Keratinocyte (primary cell): ENCODE measurements at regions not wholly inside any gene's neighbourhood (a gene's known extent, or its start where the extent isn't known, plus 50 kb on each side); places are given as distances from the start of the nearest gene placed in this dataset.

Experiments
- DNase-seq: peaks from one replicate; pipeline ENCODE4 v3.0.0-alpha.2; 2011; ENCODE audit warnings: low read depth, missing footprints, low spot score
- FAIRE-seq: peaks from 2 replicates; lab custom pipeline; 2011; peaks lifted over from hg19 to GRCh38; lab: Jason Lieb, UNC
- H2AFZ ChIP-seq: 2 replicates; pipeline ENCODE4 v1.6.0; 2012; ENCODE audit warnings: low read length, control low read depth, inconsistent platforms; ENCODE audit not compliant: control insufficient read depth
- H3K27ac ChIP-seq: 2 replicates; pipeline ENCODE4 v1.5.1; 2011; ENCODE audit warnings: low read length; ENCODE audit not compliant: control insufficient read depth, insufficient read depth
- H3K27me3 ChIP-seq: 3 replicates; pipeline ENCODE4 v1.6.0; 2011; ENCODE audit warnings: low read length; ENCODE audit not compliant: control insufficient read depth, insufficient read depth; ENCODE audit errors: extremely low read depth
- H3K36me3 ChIP-seq, 2 experiments: 2 replicates in 1 of 2; 3 replicates in 1 of 2; pipeline ENCODE4 v1.5.1; 2011; ENCODE audit warnings: low read length in 2 of 2, mild to moderate bottlenecking in 1 of 2; ENCODE audit not compliant: control insufficient read depth in 2 of 2, insufficient read depth in 2 of 2; ENCODE audit errors: extremely low read depth in 1 of 2
- H3K4me1 ChIP-seq: 3 replicates; pipeline ENCODE4 v1.5.1; 2011; ENCODE audit warnings: low read length; ENCODE audit not compliant: control insufficient read depth, insufficient read depth; ENCODE audit errors: extremely low read depth
- H3K4me2 ChIP-seq: 3 replicates; pipeline ENCODE4 v1.6.0; 2011; ENCODE audit warnings: low read depth, low read length; ENCODE audit not compliant: control insufficient read depth, insufficient read depth; ENCODE audit errors: extremely low read depth
- H3K4me3 ChIP-seq, 3 experiments: fragments of 200-600 bp in 1 of 3; sonication (generic) in 1 of 3; 2 replicates in 2 of 3; 3 replicates in 1 of 3; pipeline ENCODE4 v1.5.1; 2011 to 2016; ENCODE audit warnings: low read length in 3 of 3, mild to moderate bottlenecking in 3 of 3, control low read depth in 2 of 3, inconsistent platforms in 1 of 3, low read depth in 1 of 3, mixed read lengths in 1 of 3, mixed run types in 1 of 3, moderate library complexity in 1 of 3; ENCODE audit not compliant: control insufficient read depth in 2 of 3, insufficient read depth in 2 of 3; ENCODE audit errors: extremely low read depth in 1 of 3
- H3K79me2 ChIP-seq: 2 replicates; pipeline ENCODE4 v1.6.0; 2012; ENCODE audit warnings: low read length; ENCODE audit not compliant: control insufficient read depth, insufficient read depth
- H3K9ac ChIP-seq: 3 replicates; pipeline ENCODE4 v1.6.0; 2011; ENCODE audit warnings: low read length; ENCODE audit not compliant: control insufficient read depth, insufficient read depth; ENCODE audit errors: extremely low read depth
- H3K9me1 ChIP-seq: 3 replicates; pipeline ENCODE4 v1.6.0; 2011; ENCODE audit warnings: low read length; ENCODE audit not compliant: control insufficient read depth, insufficient read depth; ENCODE audit errors: extremely low read depth
- H3K9me3 ChIP-seq: 2 replicates; pipeline ENCODE4 v1.5.1; 2012; ENCODE audit warnings: low read depth, low read length; ENCODE audit not compliant: control insufficient read depth
- H4K20me1 ChIP-seq: 3 replicates; pipeline ENCODE4 v1.6.0; 2011; ENCODE audit warnings: low read length; ENCODE audit not compliant: control insufficient read depth, insufficient read depth; ENCODE audit errors: extremely low read depth
- EZH2 ChIP-seq: IDR thresholded peaks from one replicate; pipeline ENCODE4 v1.6.1; 2012; ENCODE audit warnings: inconsistent platforms, mild to moderate bottlenecking, low read length, moderate library complexity
- dilution Hi-C: fragments of 300-500 bp; cut with MboI; formaldehyde crosslinking; loops from one replicate; pipeline ENCODE4 v1.7.0; 2020; ENCODE audit warnings: low sequenced_read_pairs; ENCODE audit not compliant: extremely low pct_ligation_motif_present
- TF ChIP-seq, protein P1 (sequence below), 3 experiments: IDR thresholded peaks in 1 of 3; conservative IDR thresholded peaks in 1 of 3; optimal IDR thresholded peaks in 1 of 3; 2 replicates in 2 of 3; 3 replicates in 1 of 3; pipeline versions ENCODE3 to v1.5.1; 2011; ENCODE audit warnings: low read length in 3 of 3, mild to moderate bottlenecking in 3 of 3, moderate library complexity in 2 of 3, control low read depth in 1 of 3, inconsistent platforms in 1 of 3; ENCODE audit not compliant: insufficient read depth in 2 of 3; ENCODE audit errors: extremely low read depth in 1 of 3

DNA sequence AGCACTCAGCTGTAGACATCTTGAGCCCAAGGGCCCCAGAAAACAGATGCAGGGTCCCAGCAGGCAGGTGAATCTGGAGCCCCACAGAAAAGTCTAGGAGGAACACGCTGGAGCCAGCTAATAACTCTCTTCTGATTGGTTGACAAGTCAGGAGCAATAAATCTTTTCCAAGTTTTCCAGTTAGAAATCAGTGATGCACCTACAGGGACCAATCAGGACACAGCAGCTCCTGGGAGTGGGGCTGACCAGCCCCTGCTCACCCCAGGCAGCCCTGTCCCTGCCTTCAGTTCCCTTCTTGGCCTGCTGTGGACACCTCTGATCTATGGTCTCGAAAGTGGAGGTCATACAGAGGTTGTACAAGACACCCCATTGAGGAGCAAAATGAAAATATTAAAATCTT is 75.7 kb downstream of the KCNF1 start:
- no peak for FAIRE-seq
- Histone ChIP-seq H3K9me1 (no peaks in the 10 kb centered on the region), H3K27ac (no peak overlapping the region)

DNA sequence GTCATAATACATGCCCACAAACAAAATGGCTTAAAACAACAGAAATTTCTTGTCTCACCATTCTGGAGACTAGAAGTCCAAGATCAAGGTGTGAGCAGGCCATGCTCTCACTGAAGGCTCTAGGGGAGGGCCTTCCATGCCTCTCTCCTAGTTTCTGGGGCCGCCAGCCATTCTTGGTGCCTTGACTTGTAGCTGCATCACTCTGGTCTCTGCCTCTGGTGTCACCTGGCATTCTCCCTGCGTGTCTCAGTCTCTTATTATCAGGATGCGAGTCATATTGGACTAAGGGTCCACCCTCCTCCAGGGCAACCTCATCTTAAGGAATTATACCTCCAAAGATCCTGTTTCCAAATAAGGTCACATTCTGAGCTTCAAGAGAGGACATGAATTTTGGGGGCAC is 76.1 kb downstream of the KCNF1 start:
- dilution Hi-C loops, result no loop called here
- H3K27ac ChIP-seq, result no peak overlapping the region
- TF ChIP-seq, protein P1, sequence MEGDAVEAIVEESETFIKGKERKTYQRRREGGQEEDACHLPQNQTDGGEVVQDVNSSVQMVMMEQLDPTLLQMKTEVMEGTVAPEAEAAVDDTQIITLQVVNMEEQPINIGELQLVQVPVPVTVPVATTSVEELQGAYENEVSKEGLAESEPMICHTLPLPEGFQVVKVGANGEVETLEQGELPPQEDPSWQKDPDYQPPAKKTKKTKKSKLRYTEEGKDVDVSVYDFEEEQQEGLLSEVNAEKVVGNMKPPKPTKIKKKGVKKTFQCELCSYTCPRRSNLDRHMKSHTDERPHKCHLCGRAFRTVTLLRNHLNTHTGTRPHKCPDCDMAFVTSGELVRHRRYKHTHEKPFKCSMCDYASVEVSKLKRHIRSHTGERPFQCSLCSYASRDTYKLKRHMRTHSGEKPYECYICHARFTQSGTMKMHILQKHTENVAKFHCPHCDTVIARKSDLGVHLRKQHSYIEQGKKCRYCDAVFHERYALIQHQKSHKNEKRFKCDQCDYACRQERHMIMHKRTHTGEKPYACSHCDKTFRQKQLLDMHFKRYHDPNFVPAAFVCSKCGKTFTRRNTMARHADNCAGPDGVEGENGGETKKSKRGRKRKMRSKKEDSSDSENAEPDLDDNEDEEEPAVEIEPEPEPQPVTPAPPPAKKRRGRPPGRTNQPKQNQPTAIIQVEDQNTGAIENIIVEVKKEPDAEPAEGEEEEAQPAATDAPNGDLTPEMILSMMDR (optimal IDR thresholded peaks at IDR 0.05 in 1 of 3, IDR thresholded peaks at IDR 0.05 in 1 of 3, conservative IDR thresholded peaks at IDR 0.05 in 1 of 3; ENCODE audit: extremely low read depth in 1 of 3, insufficient read depth in 2 of 3, low read length in 3 of 3), result no peak
- no peak for TF ChIP-seq EZH2
- H3K9me3 ChIP-seq, result no peaks in the 10 kb centered on the region
- DNase-seq (no peak), FAIRE-seq (no peak)
- H3K9me1 ChIP-seq, result no peaks in the 10 kb centered on the region
- H3K4me3 ChIP-seq, result no peak overlapping the region
- H2AFZ ChIP-seq, result no peak overlapping the region
- H3K27me3 ChIP-seq, result no peaks in the 10 kb centered on the region
- H3K36me3 ChIP-seq, result no peaks in the 10 kb centered on the region
- no peak overlapping the region for H3K4me2 ChIP-seq
- peaks cover 7% of the 10 kb centered on the region for H3K4me1 ChIP-seq
- no peaks in the 10 kb centered on the region for H4K20me1 ChIP-seq
- no peak overlapping the region for H3K9ac ChIP-seq
- H3K79me2 ChIP-seq, result no peaks in the 10 kb centered on the region

More for the DNA sequence above, 75.7 kb downstream of the KCNF1 start:
- H3K4me2 ChIP-seq, result no peak overlapping the region
- H3K36me3 ChIP-seq, result no peaks in the 10 kb centered on the region
- peaks cover 7% of the 10 kb centered on the region for H3K4me1 ChIP-seq
- dilution Hi-C loops, result no loop called here
- H3K9me3 ChIP-seq, result no peaks in the 10 kb centered on the region
- H3K9ac ChIP-seq, result no peak overlapping the region
- no peak overlapping the region for H2AFZ ChIP-seq
- no peaks in the 10 kb centered on the region for H3K79me2 ChIP-seq
- no peak for DNase-seq
- H4K20me1 ChIP-seq, result no peaks in the 10 kb centered on the region
- H3K27me3 ChIP-seq, result no peaks in the 10 kb centered on the region
- no peak overlapping the region for H3K4me3 ChIP-seq
- no peak for TF ChIP-seq EZH2
- TF ChIP-seq, protein P1 (optimal IDR thresholded peaks at IDR 0.05 in 1 of 3, IDR thresholded peaks at IDR 0.05 in 1 of 3, conservative IDR thresholded peaks at IDR 0.05 in 1 of 3; ENCODE audit: extremely low read depth in 1 of 3, insufficient read depth in 2 of 3, low read length in 3 of 3), result no peak
